Osteocyte (in vitro differentiated cells): ENCODE measurements at regions not wholly inside any gene's neighbourhood (a gene's known extent, or its start where the extent isn't known, plus 50 kb on each side); places are given as distances from the start of the nearest gene placed in this dataset.

Experiments used
- DNase-seq: peaks from one replicate; pipeline ENCODE4 v3.0.0; 2021; ENCODE audit warnings: mixed read lengths; ENCODE audit not compliant: unreplicated experiment; ENCODE audit errors: extremely low spot score
- H3K27ac Mint-ChIP-seq: one replicate; pipeline ENCODE4 v1.8.0; 2021; ENCODE audit warnings: mild to moderate bottlenecking, mixed read lengths; ENCODE audit not compliant: unreplicated experiment
- H3K27me3 Mint-ChIP-seq: one replicate; pipeline ENCODE4 v1.8.0; 2021; ENCODE audit warnings: mixed read lengths; ENCODE audit not compliant: unreplicated experiment
- H3K36me3 Mint-ChIP-seq: one replicate; pipeline ENCODE4 v1.8.0; 2021; ENCODE audit warnings: mixed read lengths; ENCODE audit not compliant: unreplicated experiment
- H3K4me1 Mint-ChIP-seq: one replicate; pipeline ENCODE4 v1.8.0; 2021; ENCODE audit warnings: mixed read lengths; ENCODE audit not compliant: unreplicated experiment
- H3K4me3 Mint-ChIP-seq: one replicate; pipeline ENCODE4 v1.8.0; 2021; ENCODE audit warnings: mild to moderate bottlenecking, moderate library complexity, mixed read lengths; ENCODE audit not compliant: unreplicated experiment
- H3K9me3 Mint-ChIP-seq: one replicate; pipeline ENCODE4 v1.8.0; 2021; ENCODE audit warnings: mixed read lengths; ENCODE audit not compliant: unreplicated experiment
- TF ChIP-seq, protein P1 (sequence below): fragments of 200-600 bp; sonication (generic); IDR thresholded peaks from 2 replicates; pipeline ENCODE4 v1.5.0; 2021; ENCODE audit warnings: antibody characterized with exemption, mild to moderate bottlenecking, moderate library complexity

DNA sequence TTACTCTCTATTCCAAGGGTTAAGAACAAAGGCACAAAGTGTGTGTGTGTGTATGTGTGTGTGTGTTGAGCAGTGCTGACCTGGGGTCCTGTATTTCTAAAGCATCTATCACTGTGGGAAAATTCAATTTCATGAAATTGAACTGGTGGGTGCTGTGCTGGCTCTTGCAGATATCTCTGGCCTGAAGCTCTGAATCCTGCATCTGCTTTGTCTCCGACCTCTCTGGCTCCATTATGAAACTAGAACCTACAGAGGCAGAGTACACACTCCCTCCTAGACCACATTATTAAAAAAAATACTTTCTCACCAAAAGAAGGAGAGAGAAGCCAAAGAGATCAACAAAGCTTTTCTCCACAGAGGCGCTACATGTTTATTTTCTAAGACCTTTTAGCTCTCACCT lies 88.4 kb upstream of the PDE4B start:
- DNase-seq = no peak
- Mint-ChIP-seq H3K4me1 (no peaks in the 10 kb centered on the region), H3K27ac (no peak overlapping the region), H3K4me3 (no peak overlapping the region), H3K9me3 (no peaks in the 10 kb centered on the region), H3K36me3 (no peaks in the 10 kb centered on the region), H3K27me3 (peaks cover 71% of the 10 kb centered on the region)
- TF ChIP-seq, protein P1, sequence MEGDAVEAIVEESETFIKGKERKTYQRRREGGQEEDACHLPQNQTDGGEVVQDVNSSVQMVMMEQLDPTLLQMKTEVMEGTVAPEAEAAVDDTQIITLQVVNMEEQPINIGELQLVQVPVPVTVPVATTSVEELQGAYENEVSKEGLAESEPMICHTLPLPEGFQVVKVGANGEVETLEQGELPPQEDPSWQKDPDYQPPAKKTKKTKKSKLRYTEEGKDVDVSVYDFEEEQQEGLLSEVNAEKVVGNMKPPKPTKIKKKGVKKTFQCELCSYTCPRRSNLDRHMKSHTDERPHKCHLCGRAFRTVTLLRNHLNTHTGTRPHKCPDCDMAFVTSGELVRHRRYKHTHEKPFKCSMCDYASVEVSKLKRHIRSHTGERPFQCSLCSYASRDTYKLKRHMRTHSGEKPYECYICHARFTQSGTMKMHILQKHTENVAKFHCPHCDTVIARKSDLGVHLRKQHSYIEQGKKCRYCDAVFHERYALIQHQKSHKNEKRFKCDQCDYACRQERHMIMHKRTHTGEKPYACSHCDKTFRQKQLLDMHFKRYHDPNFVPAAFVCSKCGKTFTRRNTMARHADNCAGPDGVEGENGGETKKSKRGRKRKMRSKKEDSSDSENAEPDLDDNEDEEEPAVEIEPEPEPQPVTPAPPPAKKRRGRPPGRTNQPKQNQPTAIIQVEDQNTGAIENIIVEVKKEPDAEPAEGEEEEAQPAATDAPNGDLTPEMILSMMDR = no peak

DNA sequence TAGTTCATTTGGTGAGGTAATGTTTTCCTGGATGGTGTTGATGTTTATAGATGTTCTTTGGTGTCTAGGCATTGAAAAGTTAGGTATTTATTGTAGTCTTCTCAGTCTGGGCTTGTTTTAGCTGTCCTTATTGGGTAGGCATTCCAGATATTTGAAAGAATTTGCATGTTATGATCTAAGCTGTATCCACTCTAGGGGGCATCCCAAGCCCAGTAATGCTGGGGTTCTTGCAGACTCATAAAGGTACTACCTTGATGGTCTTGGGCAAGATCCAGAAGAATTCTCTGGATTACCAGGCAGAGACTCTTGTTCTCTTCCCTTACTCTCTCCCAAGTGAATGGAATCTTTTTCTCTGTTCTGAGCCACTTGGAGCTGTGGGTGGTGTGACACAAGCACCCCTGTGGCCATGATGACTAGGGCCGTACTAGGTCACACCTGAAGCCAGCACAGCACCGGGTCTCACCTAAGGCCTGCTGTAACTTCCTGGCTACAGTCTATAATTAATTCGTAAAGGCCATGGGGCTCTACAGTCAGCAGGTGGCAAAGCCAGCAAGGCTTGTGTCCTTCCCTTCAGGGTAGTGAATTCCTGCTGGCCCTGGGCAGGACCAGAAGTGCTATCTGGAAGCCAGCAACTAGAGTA lies 74.8 kb upstream of the PDE4B start:
- Mint-ChIP-seq H3K36me3 (no peaks in the 10 kb centered on the region), H3K27me3 (peaks cover 58% of the 10 kb centered on the region), H3K9me3 (no peaks in the 10 kb centered on the region), H3K4me3 (no peak overlapping the region), H3K27ac (no peak overlapping the region), H3K4me1 (no peaks in the 10 kb centered on the region)
- no peak for DNase-seq
- TF ChIP-seq, protein P1 = no peak

DNA sequence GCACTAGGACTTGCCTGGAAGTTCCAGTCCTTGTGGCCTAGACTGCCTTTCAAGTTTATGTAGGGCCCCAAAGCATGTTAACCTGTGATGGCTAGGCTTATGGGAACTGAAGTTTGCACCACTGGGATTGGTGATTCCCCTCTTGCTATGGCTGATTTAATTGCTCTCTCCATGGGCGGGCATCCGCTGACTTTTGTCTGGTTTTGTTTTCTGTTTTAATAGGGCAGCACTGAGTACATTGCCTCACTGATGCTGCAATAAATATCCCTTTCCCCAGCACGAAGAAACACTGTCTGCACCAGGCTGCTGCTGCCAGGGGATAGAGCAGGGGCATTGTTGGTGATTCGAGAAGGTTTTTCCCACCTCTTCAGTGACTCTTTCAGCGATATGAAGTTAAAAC lies 73.3 kb upstream of the PDE4B start:
- Mint-ChIP-seq H3K9me3 (no peaks in the 10 kb centered on the region), H3K4me3 (no peak overlapping the region), H3K36me3 (no peaks in the 10 kb centered on the region), H3K27me3 (peaks cover 47% of the 10 kb centered on the region), H3K27ac (no peak overlapping the region), H3K4me1 (no peaks in the 10 kb centered on the region)
- DNase-seq = no peak
- TF ChIP-seq, protein P1 = no peak

DNA sequence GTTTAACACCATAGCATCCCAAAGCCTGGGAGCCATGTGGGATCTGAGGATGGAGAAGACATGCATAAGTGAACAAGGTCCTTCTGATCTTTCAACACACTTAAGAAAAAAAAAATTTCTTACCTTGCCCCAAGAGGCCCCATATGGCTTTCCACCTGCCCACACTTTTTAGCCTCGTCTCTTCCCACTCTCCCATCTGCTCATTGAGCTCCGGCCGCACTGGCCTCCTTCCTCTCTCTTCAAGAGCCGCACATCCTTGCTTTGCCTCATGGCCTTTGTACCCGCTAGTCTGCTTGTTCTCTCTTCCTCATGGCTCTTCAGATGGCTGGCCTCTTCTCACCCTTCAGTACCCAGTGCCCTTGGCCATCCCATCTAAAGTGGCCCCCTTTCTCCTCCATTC lies 70.2 kb upstream of the PDE4B start:
- H3K27me3 Mint-ChIP-seq = peaks cover 45% of the 10 kb centered on the region
- H3K36me3 Mint-ChIP-seq = no peaks in the 10 kb centered on the region
- no peaks in the 10 kb centered on the region for H3K9me3 Mint-ChIP-seq
- no peaks in the 10 kb centered on the region for H3K4me1 Mint-ChIP-seq
- DNase-seq = no peak
- H3K4me3 Mint-ChIP-seq = no peak overlapping the region
- H3K27ac Mint-ChIP-seq = no peak overlapping the region
- TF ChIP-seq, protein P1 = no peak

DNA sequence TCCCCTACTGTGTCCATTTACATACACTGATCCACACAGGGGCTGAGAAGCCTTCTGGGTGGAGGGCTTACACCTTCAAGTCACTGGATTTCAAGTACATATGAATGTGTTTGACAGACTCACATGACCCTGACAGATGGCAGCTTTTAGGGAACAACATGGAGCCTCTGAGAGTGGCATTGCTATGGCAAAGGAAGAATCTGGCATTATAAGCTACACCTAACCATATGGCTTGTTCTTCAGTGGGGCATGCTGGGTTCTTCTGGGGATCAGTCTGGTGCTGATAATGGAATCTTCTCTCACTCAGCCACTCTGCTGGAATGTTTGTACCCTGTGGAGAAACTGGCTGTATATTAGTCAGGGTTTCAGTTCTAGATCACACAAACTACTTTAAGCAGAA lies 68.5 kb upstream of the PDE4B start:
- Mint-ChIP-seq H3K9me3 (no peaks in the 10 kb centered on the region), H3K27me3 (peaks cover 47% of the 10 kb centered on the region), H3K4me3 (no peak overlapping the region), H3K27ac (no peak overlapping the region), H3K36me3 (no peaks in the 10 kb centered on the region), H3K4me1 (no peaks in the 10 kb centered on the region)
- no peak for DNase-seq
- TF ChIP-seq, protein P1 = no peak
